ENCODE measurements at regions not wholly inside any gene's neighbourhood (a gene's known extent, or its start where the extent isn't known, plus 50 kb on each side); places are given as distances from the start of the nearest gene placed in this dataset.

GRCh38 chr3:115323380-115323779 is 176.3 kb upstream of the ZBTB20 start:
- H3K79me1 ChIP-seq (ENCODE audit: insufficient read depth, low read depth, low read length, poor library complexity, severe bottlenecking) = no peaks in the 10 kb centered on the region
- no peak overlapping the region for H3K56ac ChIP-seq (ENCODE audit: insufficient read length, low read depth, low read length)
- H3K79me2 ChIP-seq (ENCODE audit: insufficient read depth, low read length) = no peaks in the 10 kb centered on the region; the same call in 1 of the 2 replicates
- H3K14ac ChIP-seq (ENCODE audit: insufficient read depth, low read length) = no peak overlapping the region
- H3K27me3 Mint-ChIP-seq (ENCODE audit: low read depth) = no peaks in the 10 kb centered on the region; the same call in 1 of the 2 replicates
- H2BK120ac ChIP-seq (ENCODE audit: low read depth, low read length, poor library complexity, severe bottlenecking) = no peak overlapping the region
- no CpG with 5 or more reads among the region's 2 CpGs for WGBS (ENCODE audit: extremely low coverage, insufficient read length, low lambda C conversion rate)
- no peaks in the 10 kb centered on the region for H4K20me1 ChIP-seq (ENCODE audit: control insufficient read depth, insufficient read depth, insufficient read length)
- peaks cover 10% of the 10 kb centered on the region; the same call in 1 of the 2 replicates for H3K4me1 ChIP-seq (ENCODE audit: insufficient read depth, low read length)
- no peak overlapping the region for H3K4ac ChIP-seq (ENCODE audit: low read depth, low read length)
- no peak overlapping the region for H4K8ac ChIP-seq (replicated peaks; ENCODE audit: insufficient read length, low read depth, low read length)
- no peak overlapping the region for H4K5ac ChIP-seq (ENCODE audit: insufficient read length, low read depth, low read length)
- H3K9me3 Mint-ChIP-seq = no peaks in the 10 kb centered on the region
- no peak overlapping the region for H2BK5ac ChIP-seq (ENCODE audit: insufficient read length, low read length)
- no peak overlapping the region for H3K27ac ChIP-seq (ENCODE audit: insufficient read length, low read depth, low read length)
- H3K27me3 ChIP-seq (ENCODE audit: insufficient read depth, low read length) = no peaks in the 10 kb centered on the region
- H3K23me2 ChIP-seq (ENCODE audit: insufficient read length, low read depth, low read length, poor library complexity, severe bottlenecking) = no peaks in the 10 kb centered on the region
- DNase-seq = no peak
- H3K18ac ChIP-seq (ENCODE audit: insufficient read length, low read depth, low read length) = no peak overlapping the region
- no peak overlapping the region for H3K27ac Mint-ChIP-seq
- no peaks in the 10 kb centered on the region; a peak in 1 of 7 replicates for H3K36me3 Mint-ChIP-seq (ENCODE audit: insufficient read depth in 1 of 3, low read depth in 3 of 3)
- H3K4me1 Mint-ChIP-seq = peaks cover 26 to 36% of the 10 kb centered on the region in 2 experiments
- H3K4me3 Mint-ChIP-seq = no peak overlapping the region
- H2BK20ac ChIP-seq (ENCODE audit: low read depth, low read length, poor library complexity, severe bottlenecking) = no peak overlapping the region
- no peak overlapping the region for H2BK12ac ChIP-seq (ENCODE audit: insufficient read length, low read depth, low read length)
- H2AFZ ChIP-seq (ENCODE audit: low read length) = no peak overlapping the region
- no peak overlapping the region for H3K4me2 ChIP-seq (ENCODE audit: insufficient read depth, insufficient read length, low read length)
- no peak overlapping the region for H3K9ac ChIP-seq (ENCODE audit: extremely low read depth, insufficient read length, low read length)
- H3K9me3 ChIP-seq (ENCODE audit: control insufficient read depth, low read depth, low read length) = no peaks in the 10 kb centered on the region
- H3T11ph ChIP-seq (ENCODE audit: low read length) = no peak overlapping the region
- no peak overlapping the region for H2AK5ac ChIP-seq (ENCODE audit: insufficient read length, low read length)
- H3K23ac ChIP-seq (ENCODE audit: insufficient read length, low read depth, low read length) = no peak overlapping the region
- no peak for TF ChIP-seq CTCF (conservative IDR thresholded peaks at IDR 0.05)
- H2BK15ac ChIP-seq (ENCODE audit: low read depth, low read length) = no peak overlapping the region
- no peak overlapping the region for H4K91ac ChIP-seq (ENCODE audit: insufficient read length, low read depth, low read length)

Measured in H9 (cell line).